ENCODE measurements at regions not wholly inside any gene's neighbourhood (a gene's known extent, or its start where the extent isn't known, plus 50 kb on each side); places are given as distances from the start of the nearest gene placed in this dataset.

GRCh38 chr11:91660036-91660435 lies 564.6 kb upstream of the FAT3 start:
- H4K20me1 ChIP-seq (ENCODE audit: insufficient read depth) = no peaks in the 10 kb centered on the region
- H3K4me1 ChIP-seq (ENCODE audit: control insufficient read depth in 1 of 2, insufficient read depth in 2 of 2, low read depth in 1 of 2, low read length in 1 of 2) = no peaks in the 10 kb centered on the region
- WGBS (ENCODE audit: low lambda C conversion rate) = 14% methylated on average over 1 of the region's 1 CpG
- H3K4me3 ChIP-seq (ENCODE audit: low read depth in 2 of 2, low read length in 1 of 2) = no peak overlapping the region
- no peaks in the 10 kb centered on the region for H3K9me3 ChIP-seq
- H3F3A ChIP-seq (replicated peaks; ENCODE audit: insufficient read depth) = no peaks in the 10 kb centered on the region
- H3K79me2 ChIP-seq (ENCODE audit: insufficient read depth) = no peaks in the 10 kb centered on the region
- H2AFZ ChIP-seq (ENCODE audit: low read depth) = no peak overlapping the region
- CTCF ChIA-PET = no interaction called here
- DNase-seq = no peak
- no peaks in the 10 kb centered on the region for H3K36me3 ChIP-seq (replicated peaks in 1 of 2; ENCODE audit: control insufficient read depth in 1 of 2, insufficient read depth in 2 of 2, low read length in 1 of 2)
- H3K4me2 ChIP-seq = no peak overlapping the region
- H3K27me3 ChIP-seq (ENCODE audit: insufficient read depth) = no peaks in the 10 kb centered on the region
- no peak overlapping the region for H3K27ac ChIP-seq (ENCODE audit: low read depth in 2 of 2, low read length in 1 of 2)
- H3K9me2 ChIP-seq = no peaks in the 10 kb centered on the region
- no peak for TF ChIP-seq GATA2 (CRISPR knock-in tag; IDR thresholded peaks at IDR 0.05)
- TF ChIP-seq YY1 (IDR thresholded peaks at IDR 0.05; ENCODE audit: low read depth) = no peak
- no peak for TF ChIP-seq NRF1 (IDR thresholded peaks at IDR 0.05; ENCODE audit: low read depth, low read length)
- TF ChIP-seq IRF3 (IDR thresholded peaks at IDR 0.05; ENCODE audit: low read depth, low read length) = no peak
- no peak for TF ChIP-seq CTCF (IDR thresholded peaks at IDR 0.05)
- no peak for TF ChIP-seq REST (IDR thresholded peaks at IDR 0.05; ENCODE audit: low read depth, low read length)
- no peak for TF ChIP-seq EZH2phosphoT487 (IDR thresholded peaks at IDR 0.05; ENCODE audit: borderline replicate concordance, low read depth)
- TF ChIP-seq RXRA (IDR thresholded peaks at IDR 0.05; ENCODE audit: borderline replicate concordance, low read depth) = no peak
- TF ChIP-seq MEF2A (IDR thresholded peaks at IDR 0.05; ENCODE audit: borderline replicate concordance, low read depth) = no peak
- no peak for TF ChIP-seq CHD2 (IDR thresholded peaks at IDR 0.05; ENCODE audit: low read length, partially characterized antibody)
- TF ChIP-seq FOXJ3 (CRISPR knock-in tag; IDR thresholded peaks at IDR 0.05) = no peak
- no peak for TF ChIP-seq MXI1 (IDR thresholded peaks at IDR 0.05; ENCODE audit: low read depth, low read length)
- no peak for TF ChIP-seq FOSL2 (IDR thresholded peaks at IDR 0.05; ENCODE audit: borderline replicate concordance, low read depth)
- TF ChIP-seq USF1 (IDR thresholded peaks at IDR 0.05; ENCODE audit: borderline replicate concordance, low read depth) = no peak
- TF ChIP-seq FOXM1 (IDR thresholded peaks at IDR 0.05; ENCODE audit: low read depth) = no peak
- TF ChIP-seq POLR2AphosphoS5 (IDR thresholded peaks at IDR 0.05; ENCODE audit: low read depth, low read length) = no peak
- no peak for TF ChIP-seq ZBTB33 (IDR thresholded peaks at IDR 0.05; ENCODE audit: borderline replicate concordance, low read depth)
- no peak for TF ChIP-seq USF2 (IDR thresholded peaks at IDR 0.05; ENCODE audit: borderline replicate concordance, low read depth, low read length)
- TF ChIP-seq JUND (IDR thresholded peaks at IDR 0.05) = no peak
- POLR2A ChIA-PET = no interaction called here
- H3K9ac ChIP-seq = no peak overlapping the region

All from SK-N-SH (cell line).